ENCODE measurements at regions not wholly inside any gene's neighbourhood (a gene's known extent, or its start where the extent isn't known, plus 50 kb on each side); places are given as distances from the start of the nearest gene placed in this dataset.

- no peak for TF ChIP-seq SP1 (IDR thresholded peaks at IDR 0.05; ENCODE audit: low read depth, low read length)
- TF ChIP-seq, protein P1, sequence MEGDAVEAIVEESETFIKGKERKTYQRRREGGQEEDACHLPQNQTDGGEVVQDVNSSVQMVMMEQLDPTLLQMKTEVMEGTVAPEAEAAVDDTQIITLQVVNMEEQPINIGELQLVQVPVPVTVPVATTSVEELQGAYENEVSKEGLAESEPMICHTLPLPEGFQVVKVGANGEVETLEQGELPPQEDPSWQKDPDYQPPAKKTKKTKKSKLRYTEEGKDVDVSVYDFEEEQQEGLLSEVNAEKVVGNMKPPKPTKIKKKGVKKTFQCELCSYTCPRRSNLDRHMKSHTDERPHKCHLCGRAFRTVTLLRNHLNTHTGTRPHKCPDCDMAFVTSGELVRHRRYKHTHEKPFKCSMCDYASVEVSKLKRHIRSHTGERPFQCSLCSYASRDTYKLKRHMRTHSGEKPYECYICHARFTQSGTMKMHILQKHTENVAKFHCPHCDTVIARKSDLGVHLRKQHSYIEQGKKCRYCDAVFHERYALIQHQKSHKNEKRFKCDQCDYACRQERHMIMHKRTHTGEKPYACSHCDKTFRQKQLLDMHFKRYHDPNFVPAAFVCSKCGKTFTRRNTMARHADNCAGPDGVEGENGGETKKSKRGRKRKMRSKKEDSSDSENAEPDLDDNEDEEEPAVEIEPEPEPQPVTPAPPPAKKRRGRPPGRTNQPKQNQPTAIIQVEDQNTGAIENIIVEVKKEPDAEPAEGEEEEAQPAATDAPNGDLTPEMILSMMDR (IDR thresholded peaks at IDR 0.05; ENCODE audit: control extremely low read depth in 1 of 3, insufficient read depth in 1 of 3, low read depth in 1 of 3, low read length in 3 of 3) = no peak
- TF ChIP-seq POLR2A (IDR thresholded peaks at IDR 0.05; ENCODE audit: control extremely low read depth in 1 of 2, low read depth in 2 of 2, low read length in 2 of 2) = no peak
- TF ChIP-seq USF2 (IDR thresholded peaks at IDR 0.05; ENCODE audit: low read length) = no peak
- TF ChIP-seq RAD21 (IDR thresholded peaks at IDR 0.05 in 1 of 2, conservative IDR thresholded peaks at IDR 0.05 in 1 of 2; ENCODE audit: low read depth in 2 of 2, low read length in 2 of 2) = no peak
- no peak for TF ChIP-seq MAX (IDR thresholded peaks at IDR 0.05)
- no peak for TF ChIP-seq YY1 (IDR thresholded peaks at IDR 0.05; ENCODE audit: low read depth, low read length)
- no peak for TF ChIP-seq ZNF274 (IDR thresholded peaks at IDR 0.05; ENCODE audit: borderline replicate concordance, extremely low read depth, low read length)
- TF ChIP-seq, protein P2, sequence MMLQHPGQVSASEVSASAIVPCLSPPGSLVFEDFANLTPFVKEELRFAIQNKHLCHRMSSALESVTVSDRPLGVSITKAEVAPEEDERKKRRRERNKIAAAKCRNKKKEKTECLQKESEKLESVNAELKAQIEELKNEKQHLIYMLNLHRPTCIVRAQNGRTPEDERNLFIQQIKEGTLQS (IDR thresholded peaks at IDR 0.05; ENCODE audit: insufficient read depth, low read depth, low read length) = no peak
- no peak for TF ChIP-seq TEAD4 (IDR thresholded peaks at IDR 0.05; ENCODE audit: low read depth, low read length)
- TF ChIP-seq ATF2 (IDR thresholded peaks at IDR 0.05; ENCODE audit: low read length) = no peak
- no peak for TF ChIP-seq POLR2AphosphoS5 (IDR thresholded peaks at IDR 0.05; ENCODE audit: low read depth, low read length)
Measured at GRCh38 chr6:81128671-81129070, 623.8 kb downstream of the TENT5A start.

All from H1 (cell line).